Stomach smooth muscle (tissue), 2 donors: ENCODE measurements at regions not wholly inside any gene's neighbourhood (a gene's known extent, or its start where the extent isn't known, plus 50 kb on each side); places are given as distances from the start of the nearest gene placed in this dataset.

Source experiments
- H3K27ac ChIP-seq: one replicate; pipeline ENCODE4 v1.7.0; 2013; ENCODE audit warnings: mild to moderate bottlenecking, low read length, inconsistent platforms
- H3K27me3 ChIP-seq, 2 donors: one replicate each; pipeline ENCODE4 v1.7.0; 2013; ENCODE audit warnings: low read length in 2 of 2; ENCODE audit not compliant: insufficient read depth in 2 of 2, control insufficient read depth in 1 of 2
- H3K36me3 ChIP-seq, 2 donors: one replicate each; pipeline ENCODE4 v1.7.0; 2013; ENCODE audit warnings: low read length in 2 of 2; ENCODE audit not compliant: control insufficient read depth in 2 of 2, insufficient read depth in 2 of 2
- H3K4me1 ChIP-seq: one replicate; pipeline ENCODE4 v1.7.0; 2013; ENCODE audit warnings: low read length; ENCODE audit not compliant: control insufficient read depth, insufficient read depth
- H3K4me3 ChIP-seq, 2 donors: one replicate each; pipeline ENCODE4 v1.7.0; 2013; ENCODE audit warnings: low read length in 2 of 2
- H3K9ac ChIP-seq, 2 donors: one replicate each; pipeline ENCODE4 v1.7.0; 2013; ENCODE audit warnings: low read length in 2 of 2, mild to moderate bottlenecking in 1 of 2
- H3K9me3 ChIP-seq, 2 donors: one replicate each; pipeline ENCODE4 v1.7.0; 2013; ENCODE audit warnings: low read length in 2 of 2; ENCODE audit not compliant: control insufficient read depth in 2 of 2
- donor health status: healthy.
- donor health status: Pancreatic carcinoma.

DNA sequence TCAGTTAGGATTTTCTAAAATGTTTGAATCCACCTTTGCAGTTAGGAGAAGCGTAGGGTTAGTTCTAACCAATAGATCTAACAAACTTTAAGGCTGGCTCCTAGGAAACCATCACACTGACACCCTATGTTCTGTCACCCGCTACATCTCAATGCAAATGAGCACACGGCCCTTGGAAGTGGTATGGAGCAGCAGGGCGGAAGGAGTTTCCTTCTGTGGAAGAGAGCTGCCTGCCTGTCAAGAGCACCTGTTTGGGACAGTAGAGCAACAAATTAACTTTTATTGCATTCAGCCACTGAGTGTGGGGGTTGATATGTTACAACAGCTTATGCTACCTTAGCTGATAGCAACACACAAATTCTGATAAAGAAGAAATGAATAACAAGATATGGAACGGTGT lies 306.9 kb upstream of the RAB6C start:
- H3K36me3 ChIP-seq = no peaks in the 10 kb centered on the region
- no peak overlapping the region for H3K27ac ChIP-seq
- H3K4me3 ChIP-seq = no peak overlapping the region
- no peaks in the 10 kb centered on the region for H3K27me3 ChIP-seq
- H3K9me3 ChIP-seq = no peaks in the 10 kb centered on the region
- no peak overlapping the region for H3K9ac ChIP-seq
- H3K4me1 ChIP-seq = no peaks in the 10 kb centered on the region

DNA sequence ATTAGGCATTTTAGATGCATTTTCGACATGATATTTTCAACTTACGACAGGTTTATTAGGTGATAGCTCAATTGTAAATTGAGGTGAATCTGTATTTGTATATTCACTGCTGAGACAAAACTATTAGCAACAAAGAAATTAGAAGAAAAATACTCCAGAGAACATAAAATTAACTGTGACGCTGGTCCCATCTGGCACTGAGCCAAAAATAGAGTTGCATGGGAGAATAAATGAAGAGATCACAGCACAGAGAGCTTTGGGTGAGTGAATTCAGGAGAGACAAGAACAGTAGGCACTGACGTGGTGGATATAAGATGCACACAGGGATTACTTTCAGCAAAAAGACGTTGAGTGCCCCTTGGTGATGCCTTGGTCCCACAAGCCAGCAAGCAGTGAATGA lies 306.2 kb upstream of the RAB6C start:
- no peak overlapping the region for H3K27ac ChIP-seq
- H3K36me3 ChIP-seq = no peaks in the 10 kb centered on the region
- no peak overlapping the region for H3K9ac ChIP-seq
- no peaks in the 10 kb centered on the region for H3K4me1 ChIP-seq
- H3K27me3 ChIP-seq = no peaks in the 10 kb centered on the region
- H3K4me3 ChIP-seq = no peak overlapping the region
- H3K9me3 ChIP-seq = no peaks in the 10 kb centered on the region

DNA sequence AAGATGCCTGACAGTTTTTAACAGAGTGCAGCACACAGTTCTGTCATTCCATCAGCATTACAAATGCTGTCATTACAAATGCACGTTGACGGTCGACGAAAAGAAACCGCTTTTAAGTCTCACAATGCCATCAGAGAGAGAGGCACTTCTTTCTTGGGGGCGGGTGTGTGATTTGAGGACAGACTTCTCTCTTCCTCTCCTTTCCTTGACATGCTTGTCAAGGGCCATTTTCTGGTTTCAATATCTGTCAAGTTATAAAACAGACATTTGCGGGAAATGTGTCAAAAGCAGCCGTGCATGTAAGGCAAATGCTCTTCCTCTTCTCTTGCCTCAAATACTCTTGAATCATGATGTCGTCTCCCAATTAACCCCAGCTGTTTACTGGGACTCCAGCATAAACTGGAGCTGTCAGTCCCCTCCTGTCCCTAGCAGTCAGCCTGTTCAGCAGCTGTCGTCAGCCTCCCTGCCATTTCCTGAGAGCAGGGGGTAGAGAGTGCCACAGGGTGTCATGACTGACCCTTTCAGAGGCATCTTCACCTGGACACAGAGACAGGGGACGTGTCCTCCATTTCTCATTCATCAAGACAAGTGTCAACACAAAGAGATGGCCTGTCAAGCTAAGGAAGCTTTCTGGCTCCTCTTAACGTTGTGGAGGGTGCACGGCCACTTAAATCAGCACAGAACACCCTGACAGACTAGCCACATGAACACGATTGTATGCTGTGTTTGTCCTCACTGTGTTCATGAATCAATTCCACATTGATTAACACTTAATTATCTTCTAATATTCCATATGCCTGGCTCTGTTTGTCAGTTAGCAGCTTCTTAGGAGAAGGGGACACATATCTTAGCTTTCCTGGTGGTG lies 305.4 kb upstream of the RAB6C start:
- H3K4me3 ChIP-seq = no peak overlapping the region
- H3K9ac ChIP-seq = no peak overlapping the region
- H3K27me3 ChIP-seq = no peaks in the 10 kb centered on the region
- H3K36me3 ChIP-seq = no peaks in the 10 kb centered on the region
- H3K27ac ChIP-seq = no peak overlapping the region
- H3K4me1 ChIP-seq = no peaks in the 10 kb centered on the region
- no peaks in the 10 kb centered on the region for H3K9me3 ChIP-seq

DNA sequence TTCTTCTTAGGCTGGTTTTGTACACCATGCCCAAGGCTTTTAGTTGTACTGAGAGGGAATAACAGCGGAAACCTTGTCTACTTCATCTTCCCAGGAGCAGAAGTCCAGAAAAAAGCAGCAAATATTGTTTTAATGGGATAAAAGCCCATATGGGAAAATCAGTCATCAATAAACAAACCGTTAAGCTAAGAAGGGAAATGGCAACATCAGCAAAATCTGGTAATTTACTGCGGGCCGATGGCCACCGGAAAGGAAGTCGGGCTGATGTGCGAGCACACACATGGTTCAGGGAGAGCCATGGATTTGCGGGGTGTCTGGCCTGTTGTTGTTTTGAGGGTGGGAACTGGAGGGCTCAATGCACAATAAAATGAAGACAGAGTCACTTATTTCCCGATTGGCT lies 300.7 kb upstream of the RAB6C start:
- no peak overlapping the region for H3K27ac ChIP-seq
- H3K9me3 ChIP-seq = no peaks in the 10 kb centered on the region
- H3K4me1 ChIP-seq = no peaks in the 10 kb centered on the region
- no peak overlapping the region for H3K9ac ChIP-seq
- H3K27me3 ChIP-seq = no peaks in the 10 kb centered on the region
- H3K4me3 ChIP-seq = no peak overlapping the region
- H3K36me3 ChIP-seq = no peaks in the 10 kb centered on the region

DNA sequence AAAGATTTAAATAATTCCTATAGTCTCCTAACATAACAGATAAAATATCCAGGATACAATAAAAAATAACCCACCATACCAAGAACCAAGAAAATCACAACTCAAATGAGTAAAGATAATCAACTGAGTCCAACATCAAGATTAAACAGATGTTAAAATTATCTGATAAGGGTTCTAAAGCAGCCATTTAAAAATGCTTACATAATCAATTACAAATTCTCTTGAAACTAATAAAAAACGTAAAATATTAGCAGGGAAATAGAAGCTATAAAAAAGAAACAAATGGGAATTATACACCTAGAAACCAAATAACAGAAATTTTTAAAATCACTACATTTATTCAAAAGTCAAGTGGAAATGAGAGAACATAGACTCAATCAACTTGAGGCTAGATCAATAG lies 297.7 kb upstream of the RAB6C start:
- Histone ChIP-seq H3K27me3 (no peaks in the 10 kb centered on the region), H3K4me3 (no peak overlapping the region), H3K27ac (no peak overlapping the region), H3K9me3 (no peaks in the 10 kb centered on the region), H3K36me3 (no peaks in the 10 kb centered on the region), H3K4me1 (no peaks in the 10 kb centered on the region), H3K9ac (no peak overlapping the region)

DNA sequence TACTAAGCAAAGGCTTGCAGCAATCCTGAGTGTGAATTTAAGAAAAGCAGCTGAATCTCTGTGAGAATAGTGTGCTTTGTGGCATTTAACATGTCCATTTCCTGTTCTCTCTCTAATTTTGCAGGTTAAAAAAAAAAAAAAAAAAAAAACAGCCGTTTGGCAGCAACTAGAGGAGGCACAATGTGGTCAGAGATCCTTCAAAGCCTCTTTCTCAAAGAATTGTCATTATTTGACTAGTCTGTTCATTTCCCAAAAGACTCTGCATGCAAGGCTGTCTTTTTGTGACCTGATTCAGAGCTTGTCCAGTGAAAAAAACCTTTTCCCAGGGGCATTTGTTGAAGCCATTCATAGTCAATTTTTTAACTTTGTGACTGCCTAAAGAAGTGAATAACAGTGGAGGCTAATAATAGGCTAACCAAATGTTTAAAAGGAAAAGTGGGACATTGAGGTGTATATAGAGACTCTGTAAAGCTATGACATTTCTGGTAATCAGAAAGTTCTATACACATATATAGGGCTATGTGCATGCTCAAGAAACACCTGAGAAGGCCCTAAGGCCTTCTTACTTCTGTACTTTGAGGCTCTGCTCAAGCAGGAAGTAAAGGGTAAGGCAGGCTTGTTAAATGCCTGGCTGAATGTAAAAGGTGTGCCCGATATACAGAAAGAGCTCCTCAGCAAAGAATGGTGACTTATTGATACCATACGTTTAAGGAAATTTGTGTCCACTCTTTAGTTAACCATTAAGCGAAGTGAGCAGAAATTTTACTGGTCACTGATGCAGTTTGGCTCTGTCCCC lies 289.6 kb upstream of the RAB6C start:
- no peak overlapping the region for H3K27ac ChIP-seq
- H3K9ac ChIP-seq = no peak overlapping the region
- H3K4me1 ChIP-seq = no peaks in the 10 kb centered on the region
- no peaks in the 10 kb centered on the region for H3K9me3 ChIP-seq
- H3K27me3 ChIP-seq = no peaks in the 10 kb centered on the region
- H3K4me3 ChIP-seq = no peak overlapping the region
- no peaks in the 10 kb centered on the region for H3K36me3 ChIP-seq

DNA sequence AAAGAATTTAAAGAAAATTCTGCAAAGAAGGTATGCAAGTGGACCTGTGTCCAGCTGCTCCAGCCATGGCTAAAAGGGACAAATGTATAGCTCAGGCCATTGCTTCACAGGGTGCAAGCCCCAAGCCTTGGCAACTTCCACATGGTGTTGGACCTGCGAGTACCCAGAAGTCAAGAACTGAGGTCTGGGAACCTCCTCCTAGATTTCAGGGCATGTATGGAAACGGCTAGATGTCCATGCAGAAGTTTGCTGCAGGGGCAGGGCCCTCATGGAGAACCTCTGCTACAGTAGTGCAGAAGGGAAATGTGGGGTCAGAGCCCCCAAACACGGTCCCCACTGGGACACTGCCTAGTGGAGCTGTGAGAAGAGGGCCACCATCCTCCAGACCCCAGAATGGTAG lies 284.0 kb upstream of the RAB6C start:
- Histone ChIP-seq H3K4me3 (no peak overlapping the region), H3K4me1 (no peaks in the 10 kb centered on the region), H3K27ac (no peak overlapping the region), H3K9ac (no peak overlapping the region), H3K27me3 (no peaks in the 10 kb centered on the region), H3K36me3 (no peaks in the 10 kb centered on the region), H3K9me3 (no peaks in the 10 kb centered on the region)

DNA sequence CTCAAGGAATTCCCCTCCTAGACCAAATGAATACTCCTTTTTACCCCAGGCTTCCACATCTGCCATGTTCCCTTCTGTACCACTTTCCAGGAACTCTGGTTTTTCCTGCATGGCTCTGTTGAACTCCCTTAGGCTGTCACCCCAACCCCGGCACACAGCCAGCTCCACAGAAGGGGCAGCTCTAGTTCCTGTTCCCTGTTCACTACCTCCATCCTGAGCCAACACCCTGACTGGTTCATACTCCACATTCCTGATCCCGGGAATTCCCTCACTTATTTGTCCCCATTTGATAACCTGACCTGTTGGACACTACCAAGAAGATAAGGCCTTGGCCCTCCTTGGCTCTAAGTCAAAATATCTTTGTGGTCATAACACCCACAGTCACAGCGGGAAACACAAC lies 280.9 kb upstream of the RAB6C start:
- Histone ChIP-seq H3K36me3 (no peaks in the 10 kb centered on the region), H3K4me3 (no peak overlapping the region), H3K9ac (no peak overlapping the region), H3K27me3 (no peaks in the 10 kb centered on the region), H3K9me3 (no peaks in the 10 kb centered on the region), H3K27ac (no peak overlapping the region), H3K4me1 (no peaks in the 10 kb centered on the region)

DNA sequence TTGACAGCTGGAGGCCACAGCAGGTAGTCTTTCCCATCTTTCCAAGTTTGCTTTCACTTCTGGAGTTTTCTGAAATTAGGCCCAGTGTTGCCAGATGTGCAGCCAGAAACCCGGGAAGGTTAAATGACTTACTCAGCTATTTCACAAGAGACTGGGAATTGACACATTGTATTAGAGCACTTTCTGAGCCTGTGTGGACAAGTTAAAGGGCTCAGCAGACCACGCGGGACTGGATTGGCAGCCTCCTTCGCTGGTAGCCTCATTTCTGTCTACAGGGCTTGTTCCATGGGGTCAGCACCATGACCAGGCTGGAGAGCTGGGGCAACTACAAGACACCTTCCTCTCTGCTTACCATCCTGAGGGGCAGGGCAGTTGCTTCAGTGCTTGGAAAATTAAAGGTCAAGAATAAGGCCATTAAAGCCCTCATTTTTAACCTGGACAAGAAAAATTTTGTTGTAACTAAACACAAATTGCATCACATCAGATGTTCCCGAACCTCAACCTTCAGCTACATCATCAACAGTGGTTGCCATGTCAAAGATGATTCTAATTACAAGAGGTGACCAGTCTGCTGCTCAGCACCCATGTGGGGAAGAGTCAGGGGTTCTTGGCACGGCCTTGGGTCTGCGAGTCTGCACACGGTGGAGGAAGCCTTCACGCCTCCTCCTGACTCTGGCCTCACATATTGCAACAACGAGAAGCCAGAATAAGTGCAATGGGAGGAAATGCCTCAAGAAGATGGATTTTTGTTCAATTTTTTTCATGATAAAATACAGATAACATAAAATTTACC lies 279.5 kb upstream of the RAB6C start:
- H3K27me3 ChIP-seq = no peaks in the 10 kb centered on the region
- no peaks in the 10 kb centered on the region for H3K4me1 ChIP-seq
- no peak overlapping the region for H3K27ac ChIP-seq
- no peak overlapping the region for H3K4me3 ChIP-seq
- H3K36me3 ChIP-seq = no peaks in the 10 kb centered on the region
- H3K9ac ChIP-seq = no peak overlapping the region
- no peaks in the 10 kb centered on the region for H3K9me3 ChIP-seq

DNA sequence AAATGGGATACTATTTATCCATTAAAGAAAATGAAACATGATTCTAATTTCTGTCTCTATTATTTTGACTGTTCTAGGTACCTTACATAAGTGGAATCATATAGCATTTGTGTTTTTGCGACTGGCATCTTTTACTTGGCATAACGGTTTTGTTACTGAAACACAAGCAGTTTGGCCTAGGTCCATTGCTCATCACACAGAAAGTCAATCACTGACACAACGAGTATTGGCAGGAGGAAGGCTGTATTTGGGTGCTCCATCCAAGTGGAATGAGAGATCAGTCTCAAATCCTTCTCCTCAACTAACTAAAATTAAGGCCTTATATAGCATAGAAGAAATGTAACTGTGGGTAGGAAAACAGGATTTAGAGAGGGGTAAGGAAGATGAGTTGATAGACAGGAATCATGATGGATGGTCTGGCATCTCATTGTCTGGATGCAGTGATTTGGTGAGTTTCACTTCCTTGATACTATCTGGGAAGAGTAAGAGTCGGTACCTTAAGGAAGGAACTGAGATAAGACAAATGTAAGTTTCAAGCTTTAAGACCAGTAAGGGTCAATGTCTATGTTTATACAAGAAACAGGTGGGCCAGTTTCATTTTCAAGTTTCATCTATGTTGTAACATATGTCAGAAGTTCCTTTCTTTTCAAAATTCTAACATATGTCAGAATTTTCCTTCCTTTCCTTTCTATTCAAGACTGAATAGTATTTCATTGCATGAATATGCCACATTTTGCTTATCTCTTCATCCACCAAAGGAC lies 276.9 kb upstream of the RAB6C start:
- Histone ChIP-seq H3K27ac (no peak overlapping the region), H3K9ac (no peak overlapping the region), H3K9me3 (no peaks in the 10 kb centered on the region), H3K27me3 (no peaks in the 10 kb centered on the region), H3K4me1 (no peaks in the 10 kb centered on the region), H3K4me3 (no peak overlapping the region), H3K36me3 (no peaks in the 10 kb centered on the region)
